ENCODE measurements at regions not wholly inside any gene's neighbourhood (a gene's known extent, or its start where the extent isn't known, plus 50 kb on each side); places are given as distances from the start of the nearest gene placed in this dataset.

- H3K79me2 ChIP-seq (ENCODE audit: insufficient read depth, low read depth, low read length) = no peaks in the 10 kb centered on the region
- DNase-seq (ENCODE audit: low spot score) = no peak
- no peak overlapping the region for H3K4me2 ChIP-seq (ENCODE audit: low read length)
- H3K9me3 ChIP-seq (ENCODE audit: low read length) = no peaks in the 10 kb centered on the region
- intact Hi-C loops (cut with micrococcal nuclease; ENCODE audit: unreplicated experiment) = no loop called here
- no peak for TF ChIP-seq EZH2phosphoT487 (IDR thresholded peaks at IDR 0.05; ENCODE audit: borderline replicate concordance, low read depth, low read length)
- TF ChIP-seq CTCF (conservative IDR thresholded peaks at IDR 0.05; ENCODE audit: low read length) = no peak
- no peak overlapping the region for H3K4me3 ChIP-seq (ENCODE audit: low read depth, low read length, poor library complexity, severe bottlenecking)
- no peaks in the 10 kb centered on the region for H3K4me1 ChIP-seq (ENCODE audit: insufficient read depth, low read length, poor library complexity, severe bottlenecking)
- H3K36me3 ChIP-seq (ENCODE audit: insufficient read depth, low read length) = no peaks in the 10 kb centered on the region
- ChIA-PET POLR2A (no interaction called here), CTCF (ENCODE audit: unreplicated experiment) (no interaction called here)
- H2AFZ ChIP-seq (ENCODE audit: low read length) = no peak overlapping the region
- H3K9me2 ChIP-seq (ENCODE audit: insufficient read depth, low read length) = no peaks in the 10 kb centered on the region
- H3K27ac ChIP-seq (ENCODE audit: low read depth, low read length, poor library complexity, severe bottlenecking) = no peak overlapping the region
- no TSS peak for BruUV-seq (replicated peaks)
- no peaks in the 10 kb centered on the region for H4K20me1 ChIP-seq (ENCODE audit: insufficient read depth, low read length)
These were observed 286.9 kb upstream of the C2CD4B start for GRCh38 chr15:62452026-62452425.

- DNase-seq (ENCODE audit: low spot score) = no peak
- intact Hi-C loops (cut with micrococcal nuclease; ENCODE audit: unreplicated experiment) = no loop called here
- no peak overlapping the region for H3K4me2 ChIP-seq (ENCODE audit: low read length)
- no peaks in the 10 kb centered on the region for H3K9me3 ChIP-seq (ENCODE audit: low read length)
- no peak overlapping the region for H3K27ac ChIP-seq (ENCODE audit: low read depth, low read length, poor library complexity, severe bottlenecking)
- no peaks in the 10 kb centered on the region for H3K4me1 ChIP-seq (ENCODE audit: insufficient read depth, low read length, poor library complexity, severe bottlenecking)
- ChIA-PET POLR2A (no interaction called here), CTCF (ENCODE audit: unreplicated experiment) (no interaction called here)
- H3K36me3 ChIP-seq (ENCODE audit: insufficient read depth, low read length) = no peaks in the 10 kb centered on the region
- no peak overlapping the region for H2AFZ ChIP-seq (ENCODE audit: low read length)
- no peaks in the 10 kb centered on the region for H4K20me1 ChIP-seq (ENCODE audit: insufficient read depth, low read length)
- H3K9me2 ChIP-seq (ENCODE audit: insufficient read depth, low read length) = no peaks in the 10 kb centered on the region
- no peak overlapping the region for H3K4me3 ChIP-seq (ENCODE audit: low read depth, low read length, poor library complexity, severe bottlenecking)
- no peaks in the 10 kb centered on the region for H3K79me2 ChIP-seq (ENCODE audit: insufficient read depth, low read depth, low read length)
- TF ChIP-seq CTCF (conservative IDR thresholded peaks at IDR 0.05; ENCODE audit: low read length) (no peak), EZH2phosphoT487 (IDR thresholded peaks at IDR 0.05; ENCODE audit: borderline replicate concordance, low read depth, low read length) (no peak)
- BruUV-seq (replicated peaks) = no TSS peak
These were observed 287.6 kb upstream of the C2CD4B start for GRCh38 chr15:62452667-62453066.

GRCh38 chr15:62453375-62453774, 288.3 kb upstream of the C2CD4B start:
- Histone ChIP-seq H2AFZ (ENCODE audit: low read length) (no peak overlapping the region), H3K27ac (ENCODE audit: low read depth, low read length, poor library complexity, severe bottlenecking) (no peak overlapping the region), H3K79me2 (ENCODE audit: insufficient read depth, low read depth, low read length) (no peaks in the 10 kb centered on the region), H4K20me1 (ENCODE audit: insufficient read depth, low read length) (no peaks in the 10 kb centered on the region), H3K9me3 (ENCODE audit: low read length) (no peaks in the 10 kb centered on the region), H3K36me3 (ENCODE audit: insufficient read depth, low read length) (no peaks in the 10 kb centered on the region), H3K9me2 (ENCODE audit: insufficient read depth, low read length) (no peaks in the 10 kb centered on the region), H3K4me1 (ENCODE audit: insufficient read depth, low read length, poor library complexity, severe bottlenecking) (no peaks in the 10 kb centered on the region), H3K4me3 (ENCODE audit: low read depth, low read length, poor library complexity, severe bottlenecking) (no peak overlapping the region), H3K4me2 (ENCODE audit: low read length) (no peak overlapping the region)
- ChIA-PET CTCF (ENCODE audit: unreplicated experiment) (no interaction called here), POLR2A (no interaction called here)
- no peak for DNase-seq (ENCODE audit: low spot score)
- TF ChIP-seq EZH2phosphoT487 (IDR thresholded peaks at IDR 0.05; ENCODE audit: borderline replicate concordance, low read depth, low read length) (no peak), CTCF (conservative IDR thresholded peaks at IDR 0.05; ENCODE audit: low read length) (no peak)
- no TSS peak for BruUV-seq (replicated peaks)
- intact Hi-C loops (cut with micrococcal nuclease; ENCODE audit: unreplicated experiment) = no loop called here
